GM19239 (cell line): ENCODE measurements at regions not wholly inside any gene's neighbourhood (a gene's known extent, or its start where the extent isn't known, plus 50 kb on each side); places are given as distances from the start of the nearest gene placed in this dataset.
"Not testable (repeated sequence)": the region's sequence is repeated elsewhere in the genome, so short reads cannot be mapped to it uniquely, and the experiment has no call there.

ENCODE experiments used
- DNase-seq: peaks from one replicate; pipeline ENCODE4 v3.0.0; 2011; ENCODE audit warnings: low spot score; ENCODE audit not compliant: insufficient read length
- FAIRE-seq: peaks from 2 replicates; lab custom pipeline; 2011; peaks lifted over from hg19 to GRCh38; lab: Jason Lieb, UNC

DNA sequence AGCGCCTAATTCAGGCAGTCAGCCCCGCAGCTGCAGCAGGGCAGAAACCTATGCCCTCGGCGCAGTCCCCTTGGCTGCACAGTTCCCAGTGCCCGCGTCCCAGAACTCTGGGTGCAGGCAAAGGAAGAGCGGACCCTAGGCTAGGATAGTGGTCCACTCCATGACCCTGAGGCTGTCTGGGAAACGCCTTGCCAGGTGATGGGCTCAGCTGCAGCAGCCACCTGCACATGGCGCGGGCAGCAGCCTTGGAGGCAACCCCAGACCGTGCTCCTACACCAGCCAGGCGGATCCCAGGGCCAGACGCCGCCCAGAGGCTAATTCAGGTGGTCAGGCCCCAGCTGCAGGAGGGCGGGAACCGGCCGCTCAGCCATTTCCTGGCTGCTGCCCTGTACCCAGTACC is 83.0 kb downstream of the POTEC start:
- not testable (repeated sequence) for DNase-seq, FAIRE-seq

DNA sequence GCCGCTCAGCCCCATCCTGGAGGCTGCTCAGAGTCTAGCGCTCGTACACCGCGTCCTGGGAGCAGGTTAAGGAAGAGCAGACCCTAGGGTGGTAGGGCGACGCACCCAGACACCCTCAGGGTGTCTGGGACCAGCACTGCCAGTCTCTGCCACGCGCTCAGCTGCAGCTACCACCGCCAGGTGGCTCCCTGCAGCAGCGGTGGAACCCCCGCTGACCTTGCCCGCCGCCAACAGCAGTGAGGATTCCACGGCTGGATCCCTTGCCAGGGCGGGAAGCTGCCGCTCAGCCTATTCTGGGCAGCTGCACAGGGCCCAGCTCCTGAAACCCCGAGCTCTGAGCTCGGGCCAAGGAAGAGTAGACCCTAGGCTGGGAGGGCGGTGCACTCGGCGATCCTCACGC is 83.6 kb downstream of the POTEC start:
- FAIRE-seq, DNase-seq: not testable (repeated sequence)

GRCh38 chr18:14458009-14458945 is 85.1 kb downstream of the POTEC start:
- not testable (repeated sequence) for DNase-seq, FAIRE-seq

DNA sequence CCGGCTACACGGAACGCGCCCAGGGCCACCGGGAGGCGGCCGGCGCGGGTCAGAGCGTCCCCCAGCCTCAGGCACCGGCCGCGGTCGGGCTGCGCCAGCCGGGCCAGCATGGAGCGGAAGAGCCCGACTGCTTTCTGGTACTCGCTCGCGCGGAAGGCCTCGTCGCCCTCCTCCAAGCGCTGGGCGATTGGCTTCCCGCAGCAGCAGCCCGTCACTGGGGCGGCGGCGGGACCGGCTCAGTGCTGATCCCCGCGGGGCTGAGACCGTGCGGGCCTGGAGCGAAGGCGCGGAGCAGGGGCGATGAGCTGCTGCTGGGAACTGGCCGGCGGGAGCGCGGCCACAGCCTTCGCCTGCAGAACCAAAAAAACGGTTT is 92.8 kb downstream of the POTEC start:
- FAIRE-seq, DNase-seq: not testable (repeated sequence)

DNA sequence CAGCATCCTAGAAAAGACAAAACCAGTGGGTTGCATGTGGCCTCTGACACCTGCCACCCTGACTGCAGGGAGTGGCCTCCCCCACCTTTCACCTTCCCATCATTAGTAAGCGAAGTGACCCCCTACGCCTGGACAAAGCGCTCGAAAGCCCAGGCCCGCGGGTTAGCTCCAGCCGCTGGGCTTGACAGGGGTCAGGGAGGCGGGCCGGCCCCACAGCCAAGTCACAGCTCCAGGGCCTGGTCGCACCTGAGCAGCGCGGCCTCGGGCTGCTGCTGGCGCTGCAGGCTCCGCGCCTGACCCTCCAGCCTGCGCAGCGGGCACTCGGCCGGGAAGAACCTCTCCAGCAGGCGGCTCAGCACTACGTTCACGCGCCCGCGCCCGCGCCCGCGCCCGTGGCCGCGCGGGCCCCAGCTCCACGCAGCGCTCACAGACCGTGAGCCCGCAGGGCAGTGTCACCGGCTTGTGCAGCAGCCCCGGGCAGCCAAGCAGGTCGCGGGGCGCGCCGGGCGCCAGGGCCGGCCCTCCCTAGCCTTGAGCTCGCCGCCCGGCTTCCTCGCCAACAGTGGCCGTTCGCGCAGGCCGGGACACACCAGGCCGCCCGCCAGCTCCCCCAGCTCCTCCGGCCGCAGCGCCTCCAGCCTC is 93.3 kb downstream of the POTEC start:
- not testable (repeated sequence) for FAIRE-seq

GRCh38 chr18:14449062-14449461 is 94.3 kb downstream of the POTEC start:
- not testable (repeated sequence) for FAIRE-seq, DNase-seq

More for the DNA sequence above, 93.3 kb downstream of the POTEC start:
- not testable (repeated sequence) for DNase-seq

DNA sequence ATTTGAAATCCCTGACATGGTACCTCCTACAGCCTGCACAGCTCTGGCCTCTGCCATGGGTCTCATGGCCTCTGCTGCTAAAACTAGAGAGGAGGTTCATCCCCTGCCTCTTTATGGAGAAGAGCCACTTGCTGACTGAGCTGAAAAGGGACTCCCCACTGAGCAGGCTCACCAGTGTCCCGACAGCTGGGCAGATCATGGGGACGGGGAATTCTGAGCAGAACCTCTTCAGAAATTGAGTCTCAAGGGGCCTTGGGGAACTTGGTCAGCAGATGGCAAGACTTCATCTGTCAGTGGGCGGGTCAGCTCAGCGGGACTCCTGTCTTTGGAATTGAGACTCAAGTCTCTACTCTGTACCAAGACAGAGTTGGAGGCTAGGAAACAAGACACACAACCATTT is 95.7 kb downstream of the POTEC start:
- FAIRE-seq, DNase-seq: not testable (repeated sequence)

- DNase-seq, FAIRE-seq: not testable (repeated sequence)
These were observed 107.9 kb downstream of the POTEC start for GRCh38 chr18:14435460-14435859.

- not testable (repeated sequence) for DNase-seq, FAIRE-seq
These were observed 111.0 kb downstream of the POTEC start for GRCh38 chr18:14432371-14432770.

DNA sequence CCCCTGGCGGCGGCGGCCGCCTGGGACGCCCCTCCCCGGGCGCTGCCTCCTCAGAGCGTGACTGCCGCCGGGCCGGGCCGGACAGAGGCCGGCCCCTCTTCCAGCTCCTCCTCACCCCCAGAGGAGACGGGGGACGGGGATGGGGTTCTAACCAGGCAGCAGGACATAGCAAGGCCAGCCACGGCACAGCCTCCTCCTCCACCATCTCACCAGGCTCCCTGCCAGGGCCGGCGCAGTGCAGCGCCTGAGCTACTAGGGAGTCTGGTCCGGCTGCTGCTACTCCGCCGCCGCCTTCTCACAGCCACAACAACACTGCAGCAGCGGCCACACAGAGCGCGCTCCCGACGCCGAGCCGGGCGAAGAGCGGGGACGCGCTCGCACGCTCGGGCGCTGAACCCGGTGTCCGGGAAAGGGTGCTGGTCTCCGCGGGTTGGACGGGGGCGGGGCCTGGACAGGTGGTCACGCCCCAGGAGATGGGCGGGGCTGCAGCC is 112.3 kb downstream of the POTEC start:
- not testable (repeated sequence) for FAIRE-seq, DNase-seq

DNA sequence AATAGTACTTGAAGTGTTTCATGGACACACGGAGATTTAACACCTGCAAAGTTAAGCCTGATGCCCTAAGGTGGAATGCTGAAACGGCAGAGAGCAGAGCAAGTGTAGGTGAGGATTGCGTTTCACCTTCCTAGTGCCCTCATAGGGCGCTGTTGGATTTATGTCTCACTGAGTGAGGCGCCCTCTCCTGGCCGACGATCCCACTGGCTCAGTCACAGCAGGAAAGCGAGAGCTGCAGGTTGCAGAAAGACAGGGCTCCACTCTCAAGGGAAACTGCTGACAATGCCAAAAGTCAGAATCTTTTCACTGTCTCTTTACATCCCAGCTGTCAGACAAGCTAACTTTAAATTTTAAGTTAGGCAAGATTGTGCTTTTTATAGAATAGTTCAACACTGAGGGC is 127.6 kb downstream of the POTEC start:
- FAIRE-seq, DNase-seq: not testable (repeated sequence)

DNA sequence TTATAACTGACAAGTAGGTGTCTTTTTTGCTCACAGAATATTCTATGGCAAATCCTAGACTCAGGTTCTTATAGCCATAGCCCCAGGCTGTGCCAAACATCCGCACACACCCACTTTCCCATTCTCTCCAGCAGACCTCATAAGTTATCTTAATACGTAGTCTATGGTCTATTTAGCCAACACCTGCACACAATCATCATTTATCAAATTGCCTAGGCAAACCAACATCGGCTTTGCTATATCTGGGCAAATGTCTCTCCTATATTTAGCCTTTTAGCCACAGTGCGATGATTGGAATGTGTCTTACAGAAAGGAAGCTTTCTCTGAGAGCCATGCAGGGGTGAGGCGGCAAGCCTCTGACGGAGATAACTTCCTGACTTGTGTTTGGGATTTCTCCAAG is 128.0 kb downstream of the POTEC start:
- not testable (repeated sequence) for FAIRE-seq, DNase-seq

- DNase-seq, FAIRE-seq: not testable (repeated sequence)
These were observed 147.9 kb downstream of the POTEC start for GRCh38 chr18:14395533-14395932.

DNA sequence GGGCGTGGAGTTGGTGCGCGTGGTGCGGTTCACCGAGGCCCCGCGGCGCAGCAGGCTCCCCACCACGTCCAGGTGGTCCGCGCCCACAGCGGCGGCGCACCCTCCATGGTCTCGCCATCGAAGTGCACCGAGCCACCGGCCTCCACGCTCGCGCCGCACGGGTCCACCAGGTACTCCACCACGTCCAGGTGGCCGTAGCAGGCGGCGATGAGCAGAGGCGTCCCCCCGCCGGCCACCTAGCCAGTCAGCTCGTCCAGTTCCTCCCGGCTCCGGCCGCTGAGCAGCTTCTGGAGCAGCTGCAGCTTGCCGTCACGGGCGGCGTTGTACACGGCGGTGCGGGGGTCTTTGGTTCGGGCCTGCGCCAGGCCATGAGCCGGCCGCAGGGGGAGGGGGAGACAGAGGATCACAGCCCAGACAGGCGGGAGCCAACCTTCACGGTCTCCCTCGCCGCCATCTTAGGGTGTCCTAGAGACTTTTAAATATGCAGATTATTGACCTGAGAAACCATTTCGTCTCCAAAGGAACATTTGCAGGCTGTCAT is 149.8 kb downstream of the POTEC start:
- FAIRE-seq, DNase-seq: not testable (repeated sequence)

DNA sequence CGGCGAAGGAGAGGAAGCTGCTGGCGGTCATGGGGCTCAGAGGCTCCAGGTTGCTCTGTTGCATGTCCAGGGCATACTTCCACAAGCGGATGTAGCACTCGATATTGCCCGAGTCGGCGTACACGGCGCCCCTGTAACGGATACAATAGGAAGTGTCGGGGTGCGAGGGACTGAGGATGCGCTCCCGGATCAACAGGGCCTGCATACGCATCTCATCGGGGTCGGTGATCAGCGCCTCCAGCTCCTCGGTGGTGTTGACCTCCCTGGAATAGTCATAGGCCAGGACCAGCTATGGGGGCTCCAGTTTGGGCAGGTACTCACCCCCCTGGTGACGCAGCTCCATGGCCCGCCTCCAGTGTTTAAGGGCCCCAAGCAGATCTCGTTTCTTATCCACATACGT is 150.8 kb downstream of the POTEC start:
- not testable (repeated sequence) for DNase-seq, FAIRE-seq

DNA sequence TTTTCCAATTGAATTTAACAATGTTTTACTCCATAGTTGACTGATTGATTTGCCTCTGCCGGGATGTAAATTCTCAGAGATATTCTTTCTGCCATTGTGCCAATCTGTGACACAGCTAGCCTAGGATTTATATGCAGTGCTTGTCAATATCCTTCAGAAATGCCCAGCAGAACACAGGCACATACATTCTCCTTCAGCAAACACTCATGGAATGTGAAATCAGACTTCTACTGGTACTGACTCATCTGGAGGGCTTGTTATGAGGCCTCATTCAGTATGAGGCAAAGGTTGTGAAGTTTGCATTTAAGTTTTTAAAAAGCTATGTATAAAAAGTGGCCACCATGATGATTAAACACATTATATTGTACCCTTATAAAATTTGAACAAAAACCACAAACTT is 158.4 kb downstream of the POTEC start:
- not testable (repeated sequence) for DNase-seq, FAIRE-seq

GRCh38 chr18:14382666-14383065 is 160.7 kb downstream of the POTEC start:
- DNase-seq, FAIRE-seq: not testable (repeated sequence)

- not testable (repeated sequence) for DNase-seq, FAIRE-seq
These were observed 163.9 kb downstream of the POTEC start for GRCh38 chr18:14379489-14379888.

GRCh38 chr18:14378376-14378775 is 165.0 kb downstream of the POTEC start:
- DNase-seq, FAIRE-seq: not testable (repeated sequence)

DNA sequence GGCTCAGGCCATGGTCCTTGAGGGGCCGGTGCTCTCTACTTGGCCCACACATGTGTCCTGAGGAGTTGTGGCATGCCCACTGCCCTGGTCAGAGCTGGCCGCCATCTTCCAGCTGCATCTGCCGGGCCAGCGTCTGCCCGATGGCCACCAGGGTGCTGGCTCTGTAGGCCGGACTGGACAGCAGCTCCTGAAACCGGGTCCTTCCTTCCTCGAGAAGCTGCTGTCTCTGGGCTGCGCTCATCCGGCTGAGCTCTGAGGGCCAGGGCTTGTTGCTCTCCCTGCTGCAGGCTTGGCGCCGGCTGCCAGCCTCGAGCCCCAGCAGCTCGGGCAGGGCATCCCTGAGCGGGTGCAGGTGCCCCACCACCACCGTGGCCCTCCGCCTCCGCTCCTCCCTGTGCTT is 182.1 kb downstream of the POTEC start:
- not testable (repeated sequence) for FAIRE-seq, DNase-seq
